GM21717 (cell line): ENCODE measurements at regions not wholly inside any gene's neighbourhood (a gene's known extent, or its start where the extent isn't known, plus 50 kb on each side); places are given as distances from the start of the nearest gene placed in this dataset.
"Not testable (repeated sequence)": the region's sequence is repeated elsewhere in the genome, so short reads cannot be mapped to it uniquely, and the experiment has no call there.

ENCODE experiments used
- ATAC-seq: cut with Tn5 transposase; IDR thresholded peaks from one replicate; pipeline ENCODE4 v1.9.1; 2021; ENCODE audit warnings: mild to moderate bottlenecking, moderate library complexity; ENCODE audit not compliant: unreplicated experiment

- ATAC-seq: peak; percentile 61
Measured at GRCh38 chr14:95597784-95598211, 62.9 kb downstream of the GLRX5 start.

DNA sequence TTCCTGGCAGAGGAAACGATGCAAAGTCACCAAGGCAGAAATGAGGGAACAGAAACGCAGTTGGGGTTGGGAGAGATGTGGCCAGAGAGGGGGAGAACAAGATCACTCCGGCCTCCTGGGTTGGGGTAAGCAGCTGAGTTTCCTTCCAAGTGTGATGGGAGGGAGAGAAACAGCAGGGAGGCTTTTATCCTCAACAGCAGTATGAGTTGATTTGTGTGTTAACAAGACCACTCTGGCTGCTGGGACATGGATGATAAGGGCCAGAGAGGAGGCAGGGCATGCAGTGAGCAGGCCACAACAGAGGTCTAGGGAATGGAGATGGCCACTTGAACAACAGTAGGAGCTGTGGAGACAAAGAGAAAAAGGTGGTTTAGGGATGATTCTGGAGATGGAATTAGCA is 66.8 kb downstream of the GLRX5 start:
- ATAC-seq: no peak

DNA sequence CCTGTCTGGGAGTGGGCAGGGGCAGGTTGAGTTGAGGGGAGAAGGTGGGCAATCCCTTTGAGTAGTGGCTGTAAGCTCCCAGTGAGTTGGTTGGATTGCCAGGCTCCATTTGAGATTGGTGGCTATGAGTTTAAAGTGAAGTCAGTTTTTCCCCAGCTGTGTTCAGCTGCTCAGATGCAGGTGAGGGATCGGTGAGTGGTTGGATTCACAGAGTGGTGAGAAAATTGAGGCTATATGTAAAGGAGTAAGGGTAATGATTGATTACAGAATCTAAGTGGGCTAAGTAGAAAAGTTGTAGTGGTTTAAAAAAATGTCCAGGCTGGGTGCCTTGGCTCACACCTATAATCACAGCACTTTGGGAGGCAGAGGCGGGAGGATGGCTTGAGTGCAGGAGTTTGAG is 68.6 kb downstream of the GLRX5 start:
- no peak for ATAC-seq

DNA sequence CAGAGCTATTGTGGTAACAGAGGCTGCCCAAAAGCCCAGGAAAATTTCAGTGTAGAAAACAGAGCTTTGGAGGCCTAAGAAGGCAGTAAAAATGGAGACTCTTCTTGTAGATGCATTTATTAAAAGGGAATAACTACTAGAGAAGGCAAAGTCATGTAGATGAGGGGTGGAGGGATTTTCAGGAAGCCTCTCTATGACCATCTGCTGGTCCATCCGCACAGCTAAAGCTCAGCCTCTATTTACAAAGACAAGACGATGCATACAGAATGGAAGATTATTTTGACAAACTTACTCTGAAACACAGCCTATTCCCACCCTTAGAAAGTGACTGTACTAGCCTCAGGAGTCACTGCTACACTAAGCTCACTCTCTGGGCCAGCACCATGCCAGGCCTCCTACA is 71.4 kb downstream of the GLRX5 start:
- ATAC-seq: no peak

DNA sequence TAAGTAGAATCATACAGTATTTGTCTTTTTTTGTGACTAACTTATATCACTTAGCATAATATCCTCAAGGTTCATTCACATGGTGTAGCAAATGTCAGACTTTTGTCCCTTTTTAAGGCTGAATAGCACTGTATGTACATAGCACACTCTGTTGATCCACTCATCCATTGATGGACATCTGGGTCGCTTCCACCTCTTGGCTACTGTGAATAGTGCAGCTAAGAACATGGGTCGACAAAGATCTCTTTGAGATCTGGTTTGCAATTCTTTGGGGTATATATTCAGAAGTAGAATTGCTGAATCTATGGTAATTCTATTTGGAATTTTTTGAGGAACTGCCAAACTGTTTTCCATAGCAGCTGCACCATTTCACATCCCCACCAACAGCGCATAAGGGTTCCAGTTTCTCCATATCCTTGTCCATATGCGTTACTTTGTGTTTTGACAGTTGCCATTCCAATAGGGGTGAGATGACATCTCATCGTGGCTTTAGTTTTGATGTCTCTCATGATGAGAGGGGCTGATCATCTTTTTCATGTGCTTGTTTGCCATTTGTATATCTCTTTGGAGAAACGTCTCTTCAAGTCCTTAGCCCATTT is 73.9 kb downstream of the GLRX5 start:
- no peak for ATAC-seq

DNA sequence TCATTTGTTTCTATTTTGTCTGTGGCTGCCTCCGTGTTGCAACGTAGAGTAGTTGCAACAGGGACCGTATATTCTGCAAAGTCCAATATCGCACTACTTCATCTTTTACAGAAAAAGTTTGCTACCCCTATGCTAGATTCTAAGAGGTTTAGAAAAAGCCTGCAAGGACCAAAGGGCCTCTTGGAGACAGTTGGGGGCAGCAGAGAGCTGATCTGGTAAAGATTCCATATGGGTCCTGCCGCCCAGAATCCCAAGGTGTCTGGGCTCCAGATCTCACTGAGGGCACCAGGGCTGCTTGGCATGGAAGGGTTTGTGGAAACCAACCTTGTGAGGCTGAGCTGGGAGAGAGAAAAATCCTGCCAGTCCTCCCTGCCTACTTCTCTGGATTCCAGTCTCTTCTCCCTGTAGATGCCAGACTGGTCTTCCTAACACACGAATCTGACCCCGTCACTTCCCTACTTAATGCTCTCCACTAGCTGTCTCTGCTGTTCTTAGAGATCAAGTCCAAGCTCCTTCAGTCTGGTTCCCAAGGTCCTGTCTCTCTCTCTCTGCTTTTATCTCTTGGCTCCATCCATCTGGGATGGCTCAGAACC is 74.6 kb downstream of the GLRX5 start:
- ATAC-seq: no peak

DNA sequence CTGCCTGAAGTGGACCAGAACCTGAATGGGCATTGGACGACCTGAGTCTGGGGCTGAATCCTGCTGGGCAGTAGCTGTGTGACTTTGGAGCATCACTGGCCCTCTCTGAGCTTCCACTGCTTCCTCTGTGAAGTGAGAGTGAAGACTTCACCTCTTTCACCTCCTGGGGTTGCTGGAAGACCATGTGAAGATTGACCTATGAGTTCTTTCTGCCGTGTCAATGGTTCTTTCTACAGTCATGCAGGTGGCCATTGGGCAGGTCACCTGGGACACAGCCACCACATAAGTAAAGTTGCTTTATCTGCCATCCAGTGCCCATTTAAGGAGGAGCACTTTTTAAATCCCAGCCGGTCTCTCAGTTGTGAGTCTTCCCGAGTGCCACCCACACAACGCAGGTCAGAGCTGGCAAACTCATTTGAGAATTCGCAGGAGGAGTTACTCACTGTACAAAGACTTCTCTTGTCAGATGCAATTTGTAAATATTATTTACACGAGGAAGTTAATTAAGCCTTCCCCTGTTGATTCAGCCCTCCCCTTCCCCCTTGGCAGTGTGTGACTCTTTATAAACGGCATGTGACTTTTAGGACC is 74.8 kb upstream of the TCL1B start:
- no peak for ATAC-seq

DNA sequence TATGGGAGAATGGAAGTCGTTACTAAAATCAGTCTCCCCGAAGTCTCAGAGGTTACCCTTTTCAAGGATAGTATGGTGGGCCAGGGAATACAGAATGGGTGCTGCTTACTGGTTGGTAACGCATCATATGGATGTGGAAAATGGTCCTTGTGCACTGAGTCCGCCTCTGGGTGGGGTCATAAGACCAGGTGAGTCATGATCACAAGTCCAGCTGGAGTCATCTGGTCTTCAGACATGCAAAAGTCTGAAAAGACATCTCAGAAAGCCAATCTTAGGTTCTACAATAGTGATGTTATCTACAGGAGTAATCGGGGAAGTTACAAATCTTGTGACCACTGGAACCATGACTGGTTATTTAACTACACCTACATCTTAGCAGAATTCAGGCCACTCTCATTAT is 71.9 kb upstream of the TCL1B start:
- no peak for ATAC-seq

DNA sequence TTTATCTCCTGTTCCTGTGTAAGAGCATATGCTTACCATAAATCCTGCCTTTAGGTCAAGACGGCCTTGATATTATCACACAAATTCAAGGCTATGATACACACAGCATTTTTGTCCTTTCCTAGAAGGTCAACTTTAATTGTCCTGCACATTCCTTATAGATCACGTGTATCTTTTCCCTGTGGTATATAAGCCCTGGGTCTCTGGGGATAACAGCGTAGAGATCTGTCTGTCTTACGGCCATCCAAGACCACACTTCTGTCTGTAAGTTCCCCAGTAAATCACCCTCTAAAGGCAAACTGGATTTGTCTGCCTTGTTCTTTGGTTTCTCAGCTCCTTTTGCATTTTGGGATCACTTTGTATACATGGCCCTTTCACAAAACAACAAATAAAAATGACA is 69.5 kb upstream of the TCL1B start:
- no peak for ATAC-seq

DNA sequence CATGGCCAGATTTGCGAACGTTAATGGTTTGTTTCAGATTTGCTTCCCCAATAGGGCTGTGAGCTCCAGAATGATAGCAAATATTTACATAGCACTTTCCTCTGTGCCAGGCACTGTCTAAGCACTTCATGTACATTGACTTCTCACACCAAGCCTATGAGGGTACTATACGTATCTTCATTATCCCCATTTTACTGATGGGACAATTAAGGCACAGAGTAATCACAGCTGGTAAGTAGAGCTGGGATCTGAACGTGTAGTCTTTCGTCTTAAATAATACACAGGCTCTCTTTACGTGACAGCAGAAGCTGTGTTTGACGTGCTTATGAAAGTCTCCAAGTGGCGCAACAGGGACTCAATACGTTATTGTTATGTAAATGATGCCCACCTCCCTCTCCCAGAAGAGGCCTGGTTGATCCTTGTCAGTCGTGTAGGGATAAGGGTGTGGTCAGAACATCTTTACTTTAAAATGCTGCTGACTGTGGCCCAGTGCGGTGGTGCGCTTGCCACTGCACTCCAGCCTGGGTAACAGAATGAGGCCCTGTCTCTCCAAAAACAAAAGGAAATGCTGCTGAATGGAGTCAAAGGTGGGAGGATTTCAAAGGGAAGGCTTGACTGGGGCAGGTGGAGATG is 66.3 kb upstream of the TCL1B start:
- ATAC-seq: no peak

GRCh38 chr14:95620659-95621059 is 65.6 kb upstream of the TCL1B start:
- ATAC-seq: no peak

GRCh38 chr14:95623195-95623594 is 63.0 kb upstream of the TCL1B start:
- no peak for ATAC-seq

DNA sequence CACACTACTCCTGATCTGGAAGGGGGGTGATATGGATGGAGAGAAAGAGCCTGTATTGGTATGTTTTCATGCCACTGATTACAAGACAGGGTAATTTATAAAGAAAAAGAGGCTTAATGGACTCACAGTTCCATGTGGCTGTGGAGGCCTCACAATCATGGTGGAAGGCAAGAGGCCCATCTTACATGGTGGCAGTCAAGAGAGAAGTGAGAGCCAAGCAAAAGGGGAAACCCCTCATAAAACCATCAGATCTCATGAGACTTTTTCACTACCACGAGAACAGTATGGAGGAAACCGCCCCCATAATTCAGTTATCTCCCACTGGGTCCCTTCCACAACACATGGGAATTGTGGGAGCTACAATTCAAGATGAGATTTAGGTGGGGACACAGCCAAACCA is 60.5 kb upstream of the TCL1B start:
- not testable (repeated sequence) for ATAC-seq

- no peak for ATAC-seq
Measured at GRCh38 chr14:95635051-95635450, 51.2 kb upstream of the TCL1B start.
